Endodermal cell (in vitro differentiated cells): ENCODE measurements at regions not wholly inside any gene's neighbourhood (a gene's known extent, or its start where the extent isn't known, plus 50 kb on each side); places are given as distances from the start of the nearest gene placed in this dataset.

ENCODE experiments used
- DNase-seq: peaks from one replicate; pipeline ENCODE4 v3.0.0-alpha.2; 2017
- H3K27ac ChIP-seq: 2 replicates; pipeline ENCODE4 v1.5.1; 2013; ENCODE audit warnings: mild to moderate bottlenecking, low read depth, low read length, moderate library complexity
- H3K27me3 ChIP-seq: 2 replicates; pipeline ENCODE4 v1.6.1; 2013; ENCODE audit warnings: mild to moderate bottlenecking, low read length, moderate library complexity; ENCODE audit not compliant: insufficient read depth, control insufficient read depth, poor library complexity, severe bottlenecking
- H3K36me3 ChIP-seq: 2 replicates; pipeline ENCODE4 v1.7.0; 2013; ENCODE audit warnings: mild to moderate bottlenecking, low read length, moderate library complexity; ENCODE audit not compliant: control insufficient read depth, insufficient read depth
- H3K4me1 ChIP-seq: one replicate; pipeline ENCODE4 v1.7.0; 2013; ENCODE audit warnings: low read length; ENCODE audit not compliant: control insufficient read depth, insufficient read depth
- H3K4me3 ChIP-seq: 2 replicates; pipeline ENCODE4 v1.5.1; 2013; ENCODE audit warnings: mild to moderate bottlenecking, low read length, moderate library complexity
- H3K9ac ChIP-seq: 2 replicates; pipeline ENCODE4 v1.6.1; 2013; ENCODE audit warnings: mild to moderate bottlenecking, low read length, moderate library complexity; ENCODE audit not compliant: poor library complexity, severe bottlenecking; ENCODE audit errors: extremely low read depth
- H3K9me3 ChIP-seq: 2 replicates; pipeline ENCODE4 v1.6.1; 2013; ENCODE audit warnings: mild to moderate bottlenecking, low read length, moderate library complexity; ENCODE audit not compliant: control insufficient read depth
- H3K27ac Mint-ChIP-seq: 2 replicates; pipeline ENCODE4 v1.8.0; 2020; ENCODE audit warnings: mixed read lengths
- H3K27me3 Mint-ChIP-seq: 2 replicates; pipeline ENCODE4 v1.8.0; 2021; ENCODE audit warnings: mild to moderate bottlenecking, mixed read lengths; ENCODE audit not compliant: insufficient read depth
- H3K36me3 Mint-ChIP-seq: 2 replicates; pipeline ENCODE4 v1.8.0; 2020; ENCODE audit warnings: low read depth, mixed read lengths
- H3K4me1 Mint-ChIP-seq: 2 replicates; pipeline ENCODE4 v1.8.0; 2020; ENCODE audit warnings: mixed read lengths
- H3K4me3 Mint-ChIP-seq: 2 replicates; pipeline ENCODE4 v1.8.0; 2020; ENCODE audit warnings: mild to moderate bottlenecking, moderate library complexity, mixed read lengths
- H3K9me3 Mint-ChIP-seq: 2 replicates; pipeline ENCODE4 v1.8.0; 2020; ENCODE audit warnings: mild to moderate bottlenecking, mixed read lengths
- WGBS, 2 experiments: methylation state at CpG; one replicate each; pipeline versions ENCODE4 v1.1.5 to v1.1.7; 2013; ENCODE audit warnings: missing lambda C conversion rate in 2 of 2, mixed read lengths in 1 of 2; ENCODE audit not compliant: insufficient coverage in 1 of 2, insufficient read length in 1 of 2; 5-methylcytosine and 5-hydroxymethylcytosine counted together
- TF ChIP-seq, protein P1 (sequence below): fragments of 200-600 bp; sonication (generic); conservative IDR thresholded peaks from 2 replicates; pipeline ENCODE4 v1.5.0; 2021; ENCODE audit warnings: antibody characterized with exemption, mild to moderate bottlenecking

- peaks cover 4% of the 10 kb centered on the region for H3K27me3 Mint-ChIP-seq
- no peak overlapping the region for H3K27ac Mint-ChIP-seq
These were observed 482.0 kb upstream of the ONECUT1 start for GRCh38 chr15:53272116-53272515.

DNA sequence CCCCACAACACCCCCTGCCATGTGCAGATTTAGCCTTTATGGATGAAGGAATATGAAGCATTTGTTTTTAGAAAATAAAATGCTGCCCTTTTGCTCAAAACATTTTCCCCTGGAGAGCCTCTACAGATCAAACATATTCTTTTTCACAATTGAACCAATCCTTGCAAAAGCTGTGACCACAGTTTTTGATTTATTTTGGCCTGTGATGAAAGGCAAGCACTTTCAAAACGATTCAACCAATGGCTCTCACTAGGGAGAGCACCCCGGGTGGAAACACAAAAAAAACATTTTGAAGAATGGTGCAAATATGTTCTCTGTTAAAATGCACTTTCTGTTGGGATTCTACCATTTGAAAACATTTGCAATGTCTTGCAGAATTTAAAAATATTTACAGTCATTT, 476.0 kb upstream of the ONECUT1 start:
- Mint-ChIP-seq H3K4me1 (no peaks in the 10 kb centered on the region), H3K27ac (no peak overlapping the region), H3K4me3 (no peak overlapping the region), H3K27me3 (peaks cover 6% of the 10 kb centered on the region), H3K9me3 (no peaks in the 10 kb centered on the region), H3K36me3 (no peaks in the 10 kb centered on the region)
- H3K27me3 ChIP-seq = no peaks in the 10 kb centered on the region
- H3K4me1 ChIP-seq = no peaks in the 10 kb centered on the region
- no peak overlapping the region for H3K4me3 ChIP-seq
- H3K27ac ChIP-seq = no peak overlapping the region
- H3K36me3 ChIP-seq = no peaks in the 10 kb centered on the region
- H3K9me3 ChIP-seq = no peaks in the 10 kb centered on the region
- DNase-seq = no peak
- 83 to 86% methylated on average over 1 to 2 of the region's 2 CpGs for WGBS, 2 experiments
- no peak overlapping the region for H3K9ac ChIP-seq
- TF ChIP-seq, protein P1, sequence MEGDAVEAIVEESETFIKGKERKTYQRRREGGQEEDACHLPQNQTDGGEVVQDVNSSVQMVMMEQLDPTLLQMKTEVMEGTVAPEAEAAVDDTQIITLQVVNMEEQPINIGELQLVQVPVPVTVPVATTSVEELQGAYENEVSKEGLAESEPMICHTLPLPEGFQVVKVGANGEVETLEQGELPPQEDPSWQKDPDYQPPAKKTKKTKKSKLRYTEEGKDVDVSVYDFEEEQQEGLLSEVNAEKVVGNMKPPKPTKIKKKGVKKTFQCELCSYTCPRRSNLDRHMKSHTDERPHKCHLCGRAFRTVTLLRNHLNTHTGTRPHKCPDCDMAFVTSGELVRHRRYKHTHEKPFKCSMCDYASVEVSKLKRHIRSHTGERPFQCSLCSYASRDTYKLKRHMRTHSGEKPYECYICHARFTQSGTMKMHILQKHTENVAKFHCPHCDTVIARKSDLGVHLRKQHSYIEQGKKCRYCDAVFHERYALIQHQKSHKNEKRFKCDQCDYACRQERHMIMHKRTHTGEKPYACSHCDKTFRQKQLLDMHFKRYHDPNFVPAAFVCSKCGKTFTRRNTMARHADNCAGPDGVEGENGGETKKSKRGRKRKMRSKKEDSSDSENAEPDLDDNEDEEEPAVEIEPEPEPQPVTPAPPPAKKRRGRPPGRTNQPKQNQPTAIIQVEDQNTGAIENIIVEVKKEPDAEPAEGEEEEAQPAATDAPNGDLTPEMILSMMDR = no peak

More at GRCh38 chr15:53272116-53272515, 482.0 kb upstream of the ONECUT1 start:
- H3K27ac ChIP-seq = no peak overlapping the region
- no peaks in the 10 kb centered on the region for H3K27me3 ChIP-seq
- no peaks in the 10 kb centered on the region for H3K36me3 Mint-ChIP-seq
- H3K4me1 Mint-ChIP-seq = peaks cover 18% of the 10 kb centered on the region
- no peaks in the 10 kb centered on the region for H3K9me3 ChIP-seq
- H3K4me3 ChIP-seq = no peak overlapping the region
- peaks cover 5% of the 10 kb centered on the region for H3K4me1 ChIP-seq
- DNase-seq = no peak
- no peaks in the 10 kb centered on the region for H3K9me3 Mint-ChIP-seq
- WGBS, 2 experiments = 0% methylated on average over 1 of the region's 1 CpG
- no peak overlapping the region for H3K4me3 Mint-ChIP-seq
- TF ChIP-seq, protein P1 = no peak
- H3K36me3 ChIP-seq = no peaks in the 10 kb centered on the region
- H3K9ac ChIP-seq = no peak overlapping the region

GRCh38 chr15:53260647-53261046, 470.5 kb upstream of the ONECUT1 start:
- Histone ChIP-seq H3K4me1 (no peaks in the 10 kb centered on the region), H3K4me3 (no peak overlapping the region), H3K9ac (no peak overlapping the region), H3K27me3 (no peaks in the 10 kb centered on the region), H3K27ac (no peak overlapping the region), H3K9me3 (no peaks in the 10 kb centered on the region), H3K36me3 (no peaks in the 10 kb centered on the region)
- Mint-ChIP-seq H3K4me1 (peaks cover 2% of the 10 kb centered on the region), H3K27ac (no peak overlapping the region), H3K27me3 (peaks cover 3% of the 10 kb centered on the region), H3K36me3 (no peaks in the 10 kb centered on the region), H3K4me3 (no peak overlapping the region), H3K9me3 (no peaks in the 10 kb centered on the region)
- TF ChIP-seq, protein P1 = no peak
- WGBS, 2 experiments = 94% methylated on average over 1 of the region's 1 CpG; no CpG with 5 or more reads in 1 of the 2 experiments
- no peak for DNase-seq
